ENCODE measurements at regions not wholly inside any gene's neighbourhood (a gene's known extent, or its start where the extent isn't known, plus 50 kb on each side); places are given as distances from the start of the nearest gene placed in this dataset.

DNA sequence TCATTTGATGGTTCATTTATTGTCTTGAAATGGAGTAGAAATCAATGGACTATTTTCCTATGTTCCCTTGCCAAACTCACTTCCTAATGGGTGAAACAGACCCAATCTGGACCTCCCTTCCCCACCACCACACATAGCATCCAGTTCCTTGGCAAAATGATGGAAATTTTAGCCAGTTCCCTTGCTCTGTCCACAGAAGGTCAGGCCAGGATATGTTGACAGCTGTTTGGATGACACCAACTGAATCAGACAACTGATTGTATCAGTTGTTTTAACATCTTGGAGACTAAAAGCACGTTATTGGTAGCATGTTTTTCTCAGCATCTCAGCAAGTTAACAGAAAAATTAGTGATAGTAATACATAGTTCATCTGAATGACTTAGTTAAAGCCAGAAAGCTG is 534.8 kb downstream of the PSAT1 start:
- TF ChIP-seq, protein P1, sequence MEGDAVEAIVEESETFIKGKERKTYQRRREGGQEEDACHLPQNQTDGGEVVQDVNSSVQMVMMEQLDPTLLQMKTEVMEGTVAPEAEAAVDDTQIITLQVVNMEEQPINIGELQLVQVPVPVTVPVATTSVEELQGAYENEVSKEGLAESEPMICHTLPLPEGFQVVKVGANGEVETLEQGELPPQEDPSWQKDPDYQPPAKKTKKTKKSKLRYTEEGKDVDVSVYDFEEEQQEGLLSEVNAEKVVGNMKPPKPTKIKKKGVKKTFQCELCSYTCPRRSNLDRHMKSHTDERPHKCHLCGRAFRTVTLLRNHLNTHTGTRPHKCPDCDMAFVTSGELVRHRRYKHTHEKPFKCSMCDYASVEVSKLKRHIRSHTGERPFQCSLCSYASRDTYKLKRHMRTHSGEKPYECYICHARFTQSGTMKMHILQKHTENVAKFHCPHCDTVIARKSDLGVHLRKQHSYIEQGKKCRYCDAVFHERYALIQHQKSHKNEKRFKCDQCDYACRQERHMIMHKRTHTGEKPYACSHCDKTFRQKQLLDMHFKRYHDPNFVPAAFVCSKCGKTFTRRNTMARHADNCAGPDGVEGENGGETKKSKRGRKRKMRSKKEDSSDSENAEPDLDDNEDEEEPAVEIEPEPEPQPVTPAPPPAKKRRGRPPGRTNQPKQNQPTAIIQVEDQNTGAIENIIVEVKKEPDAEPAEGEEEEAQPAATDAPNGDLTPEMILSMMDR (IDR thresholded peaks at IDR 0.05) = no peak
- TF ChIP-seq POLR2A (IDR thresholded peaks at IDR 0.05) = no peak

All from testis (tissue), 2 donors.